ENCODE measurements at regions not wholly inside any gene's neighbourhood (a gene's known extent, or its start where the extent isn't known, plus 50 kb on each side); places are given as distances from the start of the nearest gene placed in this dataset.

GRCh38 chr10:85188770-85189484 is 860.5 kb downstream of the CCSER2 start:
- no peaks in the 10 kb centered on the region for H3K4me1 ChIP-seq (ENCODE audit: control insufficient read depth in 1 of 2, extremely low read depth in 1 of 2, insufficient read depth in 2 of 2, low read length in 2 of 2)
- no peak for ATAC-seq (replicated peaks in 1 of 4)
- no peak overlapping the region for H3K27ac ChIP-seq (ENCODE audit: low read length)
- peaks cover 3 to 6% of the 10 kb centered on the region in 2 donors for H3K27me3 Mint-ChIP-seq
- peaks cover 0 to 6% (median 0%) of the 10 kb centered on the region in 3 donors for H3K9me3 Mint-ChIP-seq
- H3K27me3 ChIP-seq (replicated peaks in 1 of 2; ENCODE audit: control insufficient read depth in 2 of 2, extremely low read depth in 1 of 2, insufficient read depth in 2 of 2, low read length in 1 of 2), result no peaks in the 10 kb centered on the region
- CTCF ChIA-PET, result interaction anchor here in 1 of 2 donors (0.6 kb wide), 1 partner anchor 13 kb away, joined by 3 read pairs; no protein-coding TSS in a partner anchor
- no peak for DNase-seq
- H3K4me3 ChIP-seq (ENCODE audit: control insufficient read depth in 1 of 2, extremely low read depth in 1 of 2, low read length in 1 of 2), result no peak overlapping the region
- POLR2A ChIA-PET, result interaction anchor here in 1 of 2 donors (0.6 to 0.7 kb wide), 2 partner anchors 62 to 1853 kb away, joined by 4 to 6 read pairs; no protein-coding TSS in a partner anchor
- no peaks in the 10 kb centered on the region for H3K36me3 ChIP-seq (ENCODE audit: control insufficient read depth in 2 of 2, extremely low read depth in 1 of 2, insufficient read depth in 1 of 2, low read length in 1 of 2)
- H3K27ac Mint-ChIP-seq, result no peak overlapping the region
- H3K36me3 Mint-ChIP-seq, result no peaks in the 10 kb centered on the region
- no peaks in the 10 kb centered on the region for H3K9me3 ChIP-seq
- H3K4me1 Mint-ChIP-seq, result no peaks in the 10 kb centered on the region
- 17% methylated on average over 1 of the region's 3 CpGs for WGBS (ENCODE audit: insufficient coverage)
- H3K4me3 Mint-ChIP-seq, result no peak overlapping the region

GRCh38 chr10:85193796-85194195 is 865.4 kb downstream of the CCSER2 start:
- ATAC-seq (replicated peaks in 1 of 4) (no peak), DNase-seq (no peak)
- Mint-ChIP-seq H3K27me3 (peaks cover 3 to 17% of the 10 kb centered on the region in 2 donors), H3K27ac (no peak overlapping the region), H3K4me1 (no peaks in the 10 kb centered on the region), H3K4me3 (no peak overlapping the region), H3K9me3 (peaks cover 0 to 7% (median 0%) of the 10 kb centered on the region in 3 donors), H3K36me3 (no peaks in the 10 kb centered on the region)
- Histone ChIP-seq H3K36me3 (ENCODE audit: control insufficient read depth in 2 of 2, extremely low read depth in 1 of 2, insufficient read depth in 1 of 2, low read length in 1 of 2) (no peaks in the 10 kb centered on the region), H3K4me3 (ENCODE audit: control insufficient read depth in 1 of 2, extremely low read depth in 1 of 2, low read length in 1 of 2) (no peak overlapping the region), H3K27ac (ENCODE audit: low read length) (no peak overlapping the region), H3K27me3 (replicated peaks in 1 of 2; ENCODE audit: control insufficient read depth in 2 of 2, extremely low read depth in 1 of 2, insufficient read depth in 2 of 2, low read length in 1 of 2) (no peaks in the 10 kb centered on the region), H3K4me1 (ENCODE audit: control insufficient read depth in 1 of 2, extremely low read depth in 1 of 2, insufficient read depth in 2 of 2, low read length in 2 of 2) (no peaks in the 10 kb centered on the region), H3K9me3 (no peaks in the 10 kb centered on the region)
- CTCF ChIA-PET, result no interaction called here
- POLR2A ChIA-PET, result interaction anchor here in 1 of 2 donors (0.6 kb wide), 1 partner anchor 73 kb away, joined by 3 read pairs; no protein-coding TSS in a partner anchor
- 56% methylated on average over 1 of the region's 3 CpGs for WGBS (ENCODE audit: insufficient coverage)

DNA sequence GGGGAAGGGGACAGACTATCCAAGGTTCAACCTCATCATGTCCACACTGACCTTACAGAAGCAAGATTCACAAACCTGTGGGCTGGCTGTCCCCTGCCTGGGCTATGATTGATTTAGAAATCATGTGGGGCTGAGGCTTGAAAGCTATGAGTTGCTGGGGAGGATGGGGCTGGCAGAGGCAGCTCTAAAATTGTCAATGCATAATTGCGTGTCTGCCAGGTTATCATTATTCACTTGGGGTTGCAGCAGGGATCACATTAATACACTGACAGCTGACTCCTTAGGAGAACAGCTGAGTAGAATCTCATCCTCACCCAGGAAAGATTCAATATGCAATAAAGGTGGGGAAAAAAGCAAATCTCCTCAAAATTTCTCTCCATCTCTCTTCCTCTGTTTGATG is 866.3 kb downstream of the CCSER2 start:
- POLR2A ChIA-PET, result interaction anchor here in 1 of 2 donors (0.5 kb wide), 1 partner anchor 77 kb away, joined by 5 read pairs; no protein-coding TSS in a partner anchor
- WGBS (ENCODE audit: insufficient coverage), result no CpG with 5 or more reads among the region's 1 CpG

DNA sequence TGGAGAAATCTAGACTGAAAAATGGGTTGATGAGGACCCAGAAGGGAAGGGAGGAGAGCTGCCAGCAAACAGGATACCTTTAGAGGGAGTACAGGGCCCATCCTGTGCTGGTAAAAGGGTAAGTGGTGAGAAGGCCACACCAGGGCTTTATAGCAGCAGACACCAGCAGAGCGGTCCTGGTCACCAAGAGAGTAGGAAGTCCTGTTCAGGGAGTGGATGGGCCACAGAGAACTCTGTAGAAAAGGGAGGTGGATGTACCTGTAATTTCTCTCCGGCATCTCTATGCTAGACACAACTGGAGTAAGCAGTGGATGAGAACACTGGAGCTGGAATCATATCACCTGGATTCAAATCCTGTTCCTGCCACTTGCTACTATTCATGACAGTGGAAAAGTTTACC is 867.2 kb downstream of the CCSER2 start:
- H3K9me3 ChIP-seq, result no peaks in the 10 kb centered on the region
- CTCF ChIA-PET, result no interaction called here
- POLR2A ChIA-PET, result no interaction called here
- no peak overlapping the region for H3K27ac ChIP-seq (ENCODE audit: low read length)
- Mint-ChIP-seq H3K4me1 (no peaks in the 10 kb centered on the region), H3K9me3 (peaks cover 0 to 7% (median 0%) of the 10 kb centered on the region in 3 donors), H3K27ac (no peak overlapping the region), H3K36me3 (no peaks in the 10 kb centered on the region), H3K4me3 (no peak overlapping the region), H3K27me3 (peaks cover 2 to 15% of the 10 kb centered on the region in 2 donors)
- no peak for DNase-seq
- no peaks in the 10 kb centered on the region for H3K27me3 ChIP-seq (replicated peaks in 1 of 2; ENCODE audit: control insufficient read depth in 2 of 2, extremely low read depth in 1 of 2, insufficient read depth in 2 of 2, low read length in 1 of 2)
- no peak for ATAC-seq (replicated peaks in 1 of 4)
- H3K4me3 ChIP-seq (ENCODE audit: control insufficient read depth in 1 of 2, extremely low read depth in 1 of 2, low read length in 1 of 2), result no peak overlapping the region
- no peaks in the 10 kb centered on the region for H3K36me3 ChIP-seq (ENCODE audit: control insufficient read depth in 2 of 2, extremely low read depth in 1 of 2, insufficient read depth in 1 of 2, low read length in 1 of 2)
- WGBS (ENCODE audit: insufficient coverage), result 80% methylated on average over 1 of the region's 2 CpGs
- H3K4me1 ChIP-seq (ENCODE audit: control insufficient read depth in 1 of 2, extremely low read depth in 1 of 2, insufficient read depth in 2 of 2, low read length in 2 of 2), result no peaks in the 10 kb centered on the region

More for the DNA sequence above, 866.3 kb downstream of the CCSER2 start:
- H3K4me1 ChIP-seq (ENCODE audit: control insufficient read depth in 1 of 2, extremely low read depth in 1 of 2, insufficient read depth in 2 of 2, low read length in 2 of 2), result no peaks in the 10 kb centered on the region
- Mint-ChIP-seq H3K27me3 (peaks cover 3 to 15% of the 10 kb centered on the region in 2 donors), H3K4me1 (no peaks in the 10 kb centered on the region), H3K27ac (no peak overlapping the region), H3K4me3 (no peak overlapping the region), H3K9me3 (peaks cover 0 to 7% (median 0%) of the 10 kb centered on the region in 3 donors), H3K36me3 (no peaks in the 10 kb centered on the region)
- no peak for ATAC-seq (replicated peaks in 1 of 4)
- H3K9me3 ChIP-seq, result no peaks in the 10 kb centered on the region
- H3K27me3 ChIP-seq (replicated peaks in 1 of 2; ENCODE audit: control insufficient read depth in 2 of 2, extremely low read depth in 1 of 2, insufficient read depth in 2 of 2, low read length in 1 of 2), result no peaks in the 10 kb centered on the region
- CTCF ChIA-PET, result no interaction called here
- H3K4me3 ChIP-seq (ENCODE audit: control insufficient read depth in 1 of 2, extremely low read depth in 1 of 2, low read length in 1 of 2), result no peak overlapping the region
- no peak for DNase-seq
- H3K27ac ChIP-seq (ENCODE audit: low read length), result no peak overlapping the region
- no peaks in the 10 kb centered on the region for H3K36me3 ChIP-seq (ENCODE audit: control insufficient read depth in 2 of 2, extremely low read depth in 1 of 2, insufficient read depth in 1 of 2, low read length in 1 of 2)

DNA sequence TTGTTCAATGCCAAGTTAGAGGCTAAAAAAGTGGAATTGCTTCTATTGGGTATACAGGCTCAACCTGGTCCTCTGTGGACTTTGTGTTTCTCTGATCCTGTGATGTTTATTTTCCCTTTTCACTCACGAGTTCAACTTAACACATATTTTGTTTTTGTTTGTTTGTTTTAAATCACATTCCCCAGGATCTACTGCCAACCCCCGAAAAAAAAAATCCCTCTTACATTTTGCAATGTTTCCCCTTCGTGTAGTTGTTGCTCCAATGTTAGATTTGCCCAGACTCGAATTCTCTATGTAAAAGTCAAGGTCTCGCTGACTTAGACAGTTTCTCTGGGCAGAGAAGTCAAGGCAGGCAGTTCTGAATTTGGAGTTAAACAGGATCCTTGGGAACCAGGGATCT is 876.4 kb downstream of the CCSER2 start:
- ChIA-PET POLR2A (no interaction called here), CTCF (no interaction called here)
- H3K9me3 Mint-ChIP-seq, result peaks cover 0 to 5% (median 4%) of the 10 kb centered on the region in 3 donors
- no peak overlapping the region for H3K4me3 Mint-ChIP-seq
- Histone ChIP-seq H3K9me3 (no peaks in the 10 kb centered on the region), H3K4me3 (ENCODE audit: control insufficient read depth in 1 of 2, extremely low read depth in 1 of 2, low read length in 1 of 2) (no peak overlapping the region), H3K27ac (ENCODE audit: low read length) (no peak overlapping the region), H3K27me3 (replicated peaks in 1 of 2; ENCODE audit: control insufficient read depth in 2 of 2, extremely low read depth in 1 of 2, insufficient read depth in 2 of 2, low read length in 1 of 2) (no peaks in the 10 kb centered on the region), H3K4me1 (ENCODE audit: control insufficient read depth in 1 of 2, extremely low read depth in 1 of 2, insufficient read depth in 2 of 2, low read length in 2 of 2) (no peaks in the 10 kb centered on the region), H3K36me3 (ENCODE audit: control insufficient read depth in 2 of 2, extremely low read depth in 1 of 2, insufficient read depth in 1 of 2, low read length in 1 of 2) (no peaks in the 10 kb centered on the region)
- no peaks in the 10 kb centered on the region for H3K4me1 Mint-ChIP-seq
- H3K27ac Mint-ChIP-seq, result no peak overlapping the region
- H3K27me3 Mint-ChIP-seq, result peaks cover 1 to 3% of the 10 kb centered on the region in 2 donors
- DNase-seq, result no peak
- H3K36me3 Mint-ChIP-seq, result no peaks in the 10 kb centered on the region
- no peak for ATAC-seq (replicated peaks in 1 of 4)
- WGBS (ENCODE audit: insufficient coverage), result 81% methylated on average over 4 of the region's 5 CpGs

GRCh38 chr10:85212526-85212925 is 884.1 kb downstream of the CCSER2 start:
- H3K9me3 Mint-ChIP-seq, result peaks cover 0 to 12% (median 4%) of the 10 kb centered on the region in 3 donors
- H3K27ac Mint-ChIP-seq, result no peak overlapping the region
- H3K4me3 ChIP-seq (ENCODE audit: control insufficient read depth in 1 of 2, extremely low read depth in 1 of 2, low read length in 1 of 2), result no peak overlapping the region
- no peaks in the 10 kb centered on the region for H3K4me1 ChIP-seq (ENCODE audit: control insufficient read depth in 1 of 2, extremely low read depth in 1 of 2, insufficient read depth in 2 of 2, low read length in 2 of 2)
- H3K4me1 Mint-ChIP-seq, result no peaks in the 10 kb centered on the region
- POLR2A ChIA-PET, result no interaction called here
- no peaks in the 10 kb centered on the region for H3K9me3 ChIP-seq
- H3K4me3 Mint-ChIP-seq, result no peak overlapping the region
- no peaks in the 10 kb centered on the region for H3K36me3 Mint-ChIP-seq
- ATAC-seq (replicated peaks in 1 of 4) (no peak), DNase-seq (no peak)
- H3K27me3 ChIP-seq (replicated peaks in 1 of 2; ENCODE audit: control insufficient read depth in 2 of 2, extremely low read depth in 1 of 2, insufficient read depth in 2 of 2, low read length in 1 of 2), result no peaks in the 10 kb centered on the region
- WGBS (ENCODE audit: insufficient coverage), result 83% methylated on average over 1 of the region's 1 CpG
- no peaks in the 10 kb centered on the region for H3K36me3 ChIP-seq (ENCODE audit: control insufficient read depth in 2 of 2, extremely low read depth in 1 of 2, insufficient read depth in 1 of 2, low read length in 1 of 2)
- no peak overlapping the region for H3K27ac ChIP-seq (ENCODE audit: low read length)
- H3K27me3 Mint-ChIP-seq, result peaks cover 2 to 7% of the 10 kb centered on the region in 2 donors
- CTCF ChIA-PET, result no interaction called here
